ENCODE measurements at regions not wholly inside any gene's neighbourhood (a gene's known extent, or its start where the extent isn't known, plus 50 kb on each side); places are given as distances from the start of the nearest gene placed in this dataset.

DNA sequence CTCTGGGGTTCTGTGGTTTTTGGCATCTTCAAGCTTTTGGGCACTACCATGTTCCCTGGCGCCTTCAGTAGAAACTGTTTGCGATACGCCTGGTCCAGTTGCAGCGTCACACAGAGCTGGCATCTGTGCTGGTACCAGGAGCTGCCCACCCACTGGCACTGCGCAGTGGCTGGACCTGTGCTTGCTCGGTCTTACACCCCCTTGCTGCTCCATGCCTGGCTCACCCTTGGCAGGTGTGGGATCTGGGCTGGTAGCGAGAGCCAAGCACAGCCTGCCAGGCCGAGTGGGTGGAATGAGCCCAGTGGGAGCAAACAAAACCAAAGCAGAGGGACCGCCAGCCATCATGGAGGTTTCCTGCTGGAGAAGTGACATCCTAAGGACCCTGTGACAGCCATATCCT lies 170.2 kb upstream of the IRX2 start:
- no peak for DNase-seq

DNA sequence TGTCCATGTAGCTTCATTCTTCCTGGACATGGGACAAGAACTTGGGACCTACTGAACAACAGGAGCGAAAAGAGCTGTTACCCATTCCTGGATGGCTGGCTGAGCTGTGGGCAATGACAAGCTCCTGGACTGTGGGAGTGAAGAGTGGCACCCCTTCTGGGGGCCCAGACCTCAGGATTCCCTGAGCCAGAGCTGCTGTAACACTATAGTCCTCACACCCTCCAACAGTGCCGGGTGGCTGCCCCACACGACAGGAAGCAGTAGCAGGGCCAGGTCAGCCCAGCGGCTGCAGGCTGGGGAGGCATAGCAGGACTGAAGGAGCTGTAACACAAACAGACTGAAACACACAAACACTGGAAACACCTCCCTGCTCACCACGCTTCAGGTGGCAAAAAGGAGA lies 169.7 kb upstream of the IRX2 start:
- no peak for ATAC-seq
- H3K27me3 Mint-ChIP-seq: no peaks in the 10 kb centered on the region
- no peak overlapping the region for H3K4me3 Mint-ChIP-seq
- DNase-seq: no peak
- no peaks in the 10 kb centered on the region for H3K4me1 Mint-ChIP-seq
- H3K27ac Mint-ChIP-seq: no peak overlapping the region
- H3K9me3 Mint-ChIP-seq: no peaks in the 10 kb centered on the region

More for the DNA sequence above, 170.2 kb upstream of the IRX2 start:
- Mint-ChIP-seq H3K4me3 (no peak overlapping the region), H3K4me1 (no peaks in the 10 kb centered on the region), H3K27me3 (no peaks in the 10 kb centered on the region), H3K27ac (no peak overlapping the region), H3K9me3 (no peaks in the 10 kb centered on the region)
- no peak for ATAC-seq

- Mint-ChIP-seq H3K27ac (no peak overlapping the region), H3K9me3 (peaks cover 0 to under 1% of the 10 kb centered on the region in 2 donors), H3K27me3 (no peaks in the 10 kb centered on the region), H3K4me1 (no peaks in the 10 kb centered on the region), H3K4me3 (no peak overlapping the region)
- DNase-seq: no peak
- no peak for ATAC-seq
Observed at GRCh38 chr5:2920312-2920711, 168.8 kb upstream of the IRX2 start.

GRCh38 chr5:2919310-2920018 lies 168.0 kb upstream of the IRX2 start:
- H3K4me1 Mint-ChIP-seq: no peaks in the 10 kb centered on the region
- DNase-seq (no peak), ATAC-seq (no peak)
- H3K27me3 Mint-ChIP-seq: peaks cover 8% of the 10 kb centered on the region
- H3K9me3 Mint-ChIP-seq: peaks cover 7% of the 10 kb centered on the region in 2 donors
- peak overlapping the region in 1 of 2 donors; percentile 42 for H3K27ac Mint-ChIP-seq
- H3K4me3 Mint-ChIP-seq: no peak overlapping the region

- Mint-ChIP-seq H3K4me1 (no peaks in the 10 kb centered on the region), H3K27me3 (peaks cover 11% of the 10 kb centered on the region), H3K4me3 (no peak overlapping the region), H3K27ac (no peak overlapping the region), H3K9me3 (peaks cover 11 to 21% of the 10 kb centered on the region in 2 donors)
- ATAC-seq (no peak), DNase-seq (no peak)
Observed at GRCh38 chr5:2917524-2917923, 166.0 kb upstream of the IRX2 start.

DNA sequence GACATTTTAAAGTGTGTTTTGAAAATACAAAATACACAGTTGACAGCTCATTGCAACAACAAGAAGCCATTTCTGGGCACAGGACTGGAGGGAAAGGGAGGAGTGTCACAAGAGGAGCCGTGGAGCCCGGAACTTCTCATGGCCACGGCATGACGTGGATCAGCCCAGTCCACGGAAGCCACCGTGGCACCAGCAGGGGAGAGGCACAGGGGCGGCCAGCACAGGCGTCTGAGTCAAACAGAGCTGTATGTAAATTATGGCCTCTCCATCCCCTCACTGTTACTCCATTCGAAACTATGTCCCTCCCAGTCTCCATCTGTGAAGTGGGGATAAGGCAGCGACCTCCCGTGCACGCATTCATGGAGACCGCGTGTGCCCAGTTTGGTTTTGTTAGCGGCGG lies 165.6 kb upstream of the IRX2 start:
- Mint-ChIP-seq H3K27ac (no peak overlapping the region), H3K27me3 (peaks cover 11% of the 10 kb centered on the region), H3K9me3 (peaks cover 11 to 22% of the 10 kb centered on the region in 2 donors), H3K4me3 (no peak overlapping the region), H3K4me1 (no peaks in the 10 kb centered on the region)
- no peak for DNase-seq
- no peak for ATAC-seq

DNA sequence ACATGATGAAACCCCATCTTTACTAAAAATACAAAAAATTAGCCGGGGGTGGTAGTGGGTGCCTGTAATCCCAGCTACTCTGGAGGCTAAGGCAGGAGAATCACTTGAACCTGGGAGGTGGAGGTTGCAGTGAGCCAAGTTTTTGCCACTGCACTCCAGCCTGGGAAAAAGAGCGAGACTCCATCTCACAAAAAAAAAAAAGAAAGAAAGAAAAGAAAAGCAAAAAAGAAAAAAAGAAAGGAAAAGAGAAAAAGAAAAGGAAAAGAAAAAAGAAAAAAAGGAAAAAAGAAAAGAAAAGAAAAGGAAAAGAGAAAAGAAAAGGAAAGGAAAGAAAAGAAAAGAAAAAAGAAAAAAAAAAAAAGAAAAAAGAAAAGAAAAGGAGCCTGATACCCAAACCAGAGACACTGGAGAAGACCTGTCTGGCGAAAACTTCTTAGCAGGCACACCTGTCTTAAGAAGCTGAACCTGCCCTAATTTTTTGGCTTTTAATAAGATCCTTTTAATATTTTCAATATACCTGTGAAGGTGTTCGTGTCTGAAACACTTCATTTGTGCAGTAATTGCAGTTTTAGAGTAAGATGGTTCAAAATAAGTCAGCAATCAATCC lies 164.7 kb upstream of the IRX2 start:
- H3K27ac Mint-ChIP-seq: no peak overlapping the region

GRCh38 chr5:2914981-2915484 lies 163.6 kb upstream of the IRX2 start:
- Mint-ChIP-seq H3K4me3 (no peak overlapping the region), H3K27ac (no peak overlapping the region), H3K4me1 (no peaks in the 10 kb centered on the region), H3K27me3 (peaks cover 11% of the 10 kb centered on the region), H3K9me3 (peaks cover 11 to 22% of the 10 kb centered on the region in 2 donors)
- DNase-seq: no peak
- ATAC-seq: no peak

More for the DNA sequence above, 164.7 kb upstream of the IRX2 start:
- no peak for DNase-seq
- H3K27me3 Mint-ChIP-seq: peaks cover 11% of the 10 kb centered on the region
- H3K4me1 Mint-ChIP-seq: no peaks in the 10 kb centered on the region
- peaks cover 11 to 22% of the 10 kb centered on the region in 2 donors for H3K9me3 Mint-ChIP-seq
- no peak for ATAC-seq
- no peak overlapping the region for H3K4me3 Mint-ChIP-seq

- peaks cover 11 to 22% of the 10 kb centered on the region in 2 donors for H3K9me3 Mint-ChIP-seq
- ATAC-seq: no peak
- no peak overlapping the region for H3K4me3 Mint-ChIP-seq
- DNase-seq: no peak
- peaks cover 11% of the 10 kb centered on the region for H3K27me3 Mint-ChIP-seq
- no peaks in the 10 kb centered on the region for H3K4me1 Mint-ChIP-seq
- H3K27ac Mint-ChIP-seq: no peak overlapping the region
Observed at GRCh38 chr5:2914022-2914661, 162.7 kb upstream of the IRX2 start.

DNA sequence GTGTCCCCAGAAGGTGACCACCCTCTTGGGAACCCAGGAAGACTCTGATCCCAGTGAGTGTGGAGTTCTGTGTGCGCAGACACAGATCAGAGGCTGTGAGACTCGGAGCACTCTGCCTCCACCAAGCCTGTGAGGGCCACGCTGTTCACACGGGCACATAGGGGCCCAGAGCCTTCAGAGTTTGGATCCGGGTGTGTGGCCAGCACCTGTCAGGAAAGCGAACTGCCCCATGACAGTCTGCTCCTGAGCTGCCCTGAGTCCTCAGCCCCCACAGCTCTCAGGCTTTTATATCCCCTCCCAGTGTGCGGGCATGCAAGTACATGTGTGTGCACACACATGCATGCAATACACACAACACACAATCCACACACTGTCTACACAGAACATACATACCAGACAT lies 161.8 kb upstream of the IRX2 start:
- H3K9me3 Mint-ChIP-seq: peaks cover 11 to 22% of the 10 kb centered on the region in 2 donors

DNA sequence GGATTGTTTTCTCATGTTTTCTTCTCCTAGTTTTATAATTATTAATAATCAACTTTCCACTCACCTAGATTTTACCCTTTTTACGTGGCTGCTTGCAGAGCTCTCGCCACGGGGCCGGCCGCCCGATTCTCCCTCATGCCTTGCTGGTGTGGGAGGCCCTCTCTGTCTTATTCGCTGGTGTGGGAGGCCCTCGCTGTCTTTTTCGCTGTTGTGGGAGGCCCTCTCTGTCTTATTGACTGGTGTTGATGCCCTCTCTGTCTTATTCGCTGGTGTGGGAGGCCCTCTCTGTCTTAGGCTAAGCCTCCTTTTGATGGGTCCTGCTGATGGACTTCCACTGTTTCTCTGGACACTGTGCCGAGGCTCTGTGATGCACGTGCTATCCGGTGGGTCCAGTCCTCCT lies 161.3 kb upstream of the IRX2 start:
- Mint-ChIP-seq H3K27ac (no peak overlapping the region), H3K4me1 (no peaks in the 10 kb centered on the region), H3K27me3 (peaks cover 11% of the 10 kb centered on the region), H3K9me3 (peaks cover 11 to 22% of the 10 kb centered on the region in 2 donors), H3K4me3 (no peak overlapping the region)
- no peak for DNase-seq
- ATAC-seq: no peak

More for the DNA sequence above, 161.8 kb upstream of the IRX2 start:
- Mint-ChIP-seq H3K4me1 (no peaks in the 10 kb centered on the region), H3K27me3 (peaks cover 11% of the 10 kb centered on the region), H3K4me3 (no peak overlapping the region), H3K27ac (no peak overlapping the region)
- ATAC-seq (no peak), DNase-seq (no peak)

DNA sequence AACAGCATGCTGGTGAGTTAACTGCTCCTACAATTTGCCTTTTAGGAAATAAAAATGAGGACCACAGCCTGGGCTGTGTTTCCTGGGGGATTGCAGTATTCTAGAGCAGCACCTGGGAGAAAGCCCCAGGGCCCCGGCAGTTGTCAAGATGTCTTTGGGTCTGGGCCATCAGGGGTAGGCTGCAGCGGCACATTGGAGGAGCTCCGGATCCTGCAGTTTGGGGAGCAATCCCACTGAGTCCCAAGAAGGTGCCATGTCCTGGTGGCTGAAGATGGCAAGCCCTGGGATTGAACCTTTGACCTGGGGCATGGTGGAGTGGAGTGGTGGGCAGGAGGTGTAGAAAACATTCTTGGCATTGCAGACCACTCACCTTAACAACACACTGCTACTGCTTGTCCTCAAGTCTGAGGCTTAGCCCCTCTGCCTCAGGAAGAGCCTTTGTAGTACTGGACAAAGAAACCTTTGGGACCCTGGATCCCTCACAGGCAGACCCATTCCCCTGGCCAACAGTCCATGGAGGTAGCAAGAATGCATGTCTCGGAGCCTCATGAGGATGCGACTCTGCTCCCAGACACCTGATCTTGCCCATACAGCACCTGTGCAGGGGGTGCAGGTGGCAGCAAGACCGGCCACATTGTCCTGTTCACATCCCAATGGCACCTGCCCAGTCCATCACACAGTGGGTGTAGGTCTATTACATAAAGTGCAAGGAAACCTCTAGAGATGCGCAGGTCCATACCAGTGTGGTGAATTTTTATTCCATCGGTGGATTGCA lies 159.1 kb upstream of the IRX2 start:
- Mint-ChIP-seq H3K9me3 (peaks cover 11 to 22% of the 10 kb centered on the region in 2 donors), H3K27me3 (peaks cover 11% of the 10 kb centered on the region), H3K4me3 (no peak overlapping the region), H3K4me1 (no peaks in the 10 kb centered on the region), H3K27ac (no peak overlapping the region)
- ATAC-seq (no peak), DNase-seq (no peak)

DNA sequence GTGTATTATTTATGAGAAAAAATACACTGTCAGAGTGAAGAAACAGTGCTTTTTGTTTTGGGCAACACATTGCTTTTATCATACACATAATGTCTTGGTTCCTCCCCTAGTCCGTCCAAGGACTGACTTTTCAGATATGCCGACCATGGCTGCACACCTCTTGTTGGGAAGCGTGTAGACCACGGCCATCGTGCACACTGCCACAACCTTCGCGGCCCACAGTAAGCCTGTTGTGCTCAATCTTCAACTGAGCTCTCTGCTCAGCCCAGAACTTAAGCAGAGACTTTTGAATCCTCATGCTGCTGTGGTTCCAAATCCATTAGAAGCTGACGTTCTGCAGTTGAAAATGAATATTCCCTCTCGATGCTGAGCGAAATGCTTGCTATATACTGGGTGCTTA lies 157.6 kb upstream of the IRX2 start:
- Mint-ChIP-seq H3K27me3 (no peaks in the 10 kb centered on the region), H3K4me3 (no peak overlapping the region), H3K4me1 (no peaks in the 10 kb centered on the region), H3K9me3 (peaks cover 5 to 15% of the 10 kb centered on the region in 2 donors), H3K27ac (no peak overlapping the region)
- DNase-seq (no peak), ATAC-seq (no peak)

DNA sequence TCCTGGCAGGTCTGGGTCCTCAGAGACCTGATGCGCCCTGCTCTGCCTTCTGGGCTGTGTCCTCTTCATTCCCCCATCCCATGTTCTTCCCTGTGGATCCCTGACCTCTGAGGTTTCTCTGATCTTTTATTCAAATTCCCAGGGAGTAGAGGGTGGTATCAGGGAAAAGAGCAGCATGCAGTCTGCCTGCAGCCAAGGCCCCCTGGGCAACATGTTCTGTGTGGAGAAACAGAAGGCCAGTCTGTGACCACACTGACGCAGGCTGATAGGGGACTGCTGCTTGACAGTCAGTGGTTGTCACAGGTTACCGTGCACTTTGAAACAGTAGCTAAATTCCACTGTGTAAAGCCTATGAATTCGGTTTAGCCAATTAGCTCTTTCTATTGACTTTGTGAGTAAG lies 156.6 kb upstream of the IRX2 start:
- Mint-ChIP-seq H3K27me3 (no peaks in the 10 kb centered on the region), H3K4me1 (no peaks in the 10 kb centered on the region), H3K4me3 (no peak overlapping the region), H3K27ac (no peak overlapping the region), H3K9me3 (peaks cover 0 to 7% of the 10 kb centered on the region in 2 donors)
- DNase-seq: no peak
- ATAC-seq: no peak

- H3K27ac Mint-ChIP-seq: no peak overlapping the region
- peaks cover 0 to 6% of the 10 kb centered on the region in 2 donors for H3K9me3 Mint-ChIP-seq
- no peak for DNase-seq
- H3K4me3 Mint-ChIP-seq: no peak overlapping the region
- H3K4me1 Mint-ChIP-seq: no peaks in the 10 kb centered on the region
- ATAC-seq: no peak
- H3K27me3 Mint-ChIP-seq: no peaks in the 10 kb centered on the region
Observed at GRCh38 chr5:2906302-2907090, 155.0 kb upstream of the IRX2 start.

Data from stimulated activated naive CD8-positive, alpha-beta T cell treated with anti-CD3 and anti-CD28 coated beads, Interleukin-15, amount 100 ng/mL, for 72 hours (primary cell).